Keratinocyte (primary cell): ENCODE measurements at regions not wholly inside any gene's neighbourhood (a gene's known extent, or its start where the extent isn't known, plus 50 kb on each side); places are given as distances from the start of the nearest gene placed in this dataset.

Experiments
- DNase-seq: peaks from one replicate; pipeline ENCODE4 v3.0.0-alpha.2; 2011; ENCODE audit warnings: low read depth, missing footprints, low spot score
- FAIRE-seq: peaks from 2 replicates; lab custom pipeline; 2011; peaks lifted over from hg19 to GRCh38; lab: Jason Lieb, UNC
- H2AFZ ChIP-seq: 2 replicates; pipeline ENCODE4 v1.6.0; 2012; ENCODE audit warnings: low read length, control low read depth, inconsistent platforms; ENCODE audit not compliant: control insufficient read depth
- H3K27ac ChIP-seq: 2 replicates; pipeline ENCODE4 v1.5.1; 2011; ENCODE audit warnings: low read length; ENCODE audit not compliant: control insufficient read depth, insufficient read depth
- H3K27me3 ChIP-seq: 3 replicates; pipeline ENCODE4 v1.6.0; 2011; ENCODE audit warnings: low read length; ENCODE audit not compliant: control insufficient read depth, insufficient read depth; ENCODE audit errors: extremely low read depth
- H3K36me3 ChIP-seq, 2 experiments: 2 replicates in 1 of 2; 3 replicates in 1 of 2; pipeline ENCODE4 v1.5.1; 2011; ENCODE audit warnings: low read length in 2 of 2, mild to moderate bottlenecking in 1 of 2; ENCODE audit not compliant: control insufficient read depth in 2 of 2, insufficient read depth in 2 of 2; ENCODE audit errors: extremely low read depth in 1 of 2
- H3K4me1 ChIP-seq: 3 replicates; pipeline ENCODE4 v1.5.1; 2011; ENCODE audit warnings: low read length; ENCODE audit not compliant: control insufficient read depth, insufficient read depth; ENCODE audit errors: extremely low read depth
- H3K4me2 ChIP-seq: 3 replicates; pipeline ENCODE4 v1.6.0; 2011; ENCODE audit warnings: low read depth, low read length; ENCODE audit not compliant: control insufficient read depth, insufficient read depth; ENCODE audit errors: extremely low read depth
- H3K4me3 ChIP-seq, 3 experiments: fragments of 200-600 bp in 1 of 3; sonication (generic) in 1 of 3; 2 replicates in 2 of 3; 3 replicates in 1 of 3; pipeline ENCODE4 v1.5.1; 2011 to 2016; ENCODE audit warnings: low read length in 3 of 3, mild to moderate bottlenecking in 3 of 3, control low read depth in 2 of 3, inconsistent platforms in 1 of 3, low read depth in 1 of 3, mixed read lengths in 1 of 3, mixed run types in 1 of 3, moderate library complexity in 1 of 3; ENCODE audit not compliant: control insufficient read depth in 2 of 3, insufficient read depth in 2 of 3; ENCODE audit errors: extremely low read depth in 1 of 3
- H3K79me2 ChIP-seq: 2 replicates; pipeline ENCODE4 v1.6.0; 2012; ENCODE audit warnings: low read length; ENCODE audit not compliant: control insufficient read depth, insufficient read depth
- H3K9ac ChIP-seq: 3 replicates; pipeline ENCODE4 v1.6.0; 2011; ENCODE audit warnings: low read length; ENCODE audit not compliant: control insufficient read depth, insufficient read depth; ENCODE audit errors: extremely low read depth
- H3K9me1 ChIP-seq: 3 replicates; pipeline ENCODE4 v1.6.0; 2011; ENCODE audit warnings: low read length; ENCODE audit not compliant: control insufficient read depth, insufficient read depth; ENCODE audit errors: extremely low read depth
- H3K9me3 ChIP-seq: 2 replicates; pipeline ENCODE4 v1.5.1; 2012; ENCODE audit warnings: low read depth, low read length; ENCODE audit not compliant: control insufficient read depth
- H4K20me1 ChIP-seq: 3 replicates; pipeline ENCODE4 v1.6.0; 2011; ENCODE audit warnings: low read length; ENCODE audit not compliant: control insufficient read depth, insufficient read depth; ENCODE audit errors: extremely low read depth
- EZH2 ChIP-seq: IDR thresholded peaks from one replicate; pipeline ENCODE4 v1.6.1; 2012; ENCODE audit warnings: inconsistent platforms, mild to moderate bottlenecking, low read length, moderate library complexity
- dilution Hi-C: fragments of 300-500 bp; cut with MboI; formaldehyde crosslinking; loops from one replicate; pipeline ENCODE4 v1.7.0; 2020; ENCODE audit warnings: low sequenced_read_pairs; ENCODE audit not compliant: extremely low pct_ligation_motif_present
- TF ChIP-seq, protein P1 (sequence below), 3 experiments: IDR thresholded peaks in 1 of 3; conservative IDR thresholded peaks in 1 of 3; optimal IDR thresholded peaks in 1 of 3; 2 replicates in 2 of 3; 3 replicates in 1 of 3; pipeline versions ENCODE3 to v1.5.1; 2011; ENCODE audit warnings: low read length in 3 of 3, mild to moderate bottlenecking in 3 of 3, moderate library complexity in 2 of 3, control low read depth in 1 of 3, inconsistent platforms in 1 of 3; ENCODE audit not compliant: insufficient read depth in 2 of 3; ENCODE audit errors: extremely low read depth in 1 of 3

GRCh38 chr6:78770765-78771164 lies 96.6 kb upstream of the IRAK1BP1 start:
- no peaks in the 10 kb centered on the region for H3K9me3 ChIP-seq
- H3K27me3 ChIP-seq: no peaks in the 10 kb centered on the region
- H4K20me1 ChIP-seq: no peaks in the 10 kb centered on the region
- no peak overlapping the region for H3K4me2 ChIP-seq
- no peaks in the 10 kb centered on the region for H3K9me1 ChIP-seq
- TF ChIP-seq EZH2: no peak
- TF ChIP-seq, protein P1, sequence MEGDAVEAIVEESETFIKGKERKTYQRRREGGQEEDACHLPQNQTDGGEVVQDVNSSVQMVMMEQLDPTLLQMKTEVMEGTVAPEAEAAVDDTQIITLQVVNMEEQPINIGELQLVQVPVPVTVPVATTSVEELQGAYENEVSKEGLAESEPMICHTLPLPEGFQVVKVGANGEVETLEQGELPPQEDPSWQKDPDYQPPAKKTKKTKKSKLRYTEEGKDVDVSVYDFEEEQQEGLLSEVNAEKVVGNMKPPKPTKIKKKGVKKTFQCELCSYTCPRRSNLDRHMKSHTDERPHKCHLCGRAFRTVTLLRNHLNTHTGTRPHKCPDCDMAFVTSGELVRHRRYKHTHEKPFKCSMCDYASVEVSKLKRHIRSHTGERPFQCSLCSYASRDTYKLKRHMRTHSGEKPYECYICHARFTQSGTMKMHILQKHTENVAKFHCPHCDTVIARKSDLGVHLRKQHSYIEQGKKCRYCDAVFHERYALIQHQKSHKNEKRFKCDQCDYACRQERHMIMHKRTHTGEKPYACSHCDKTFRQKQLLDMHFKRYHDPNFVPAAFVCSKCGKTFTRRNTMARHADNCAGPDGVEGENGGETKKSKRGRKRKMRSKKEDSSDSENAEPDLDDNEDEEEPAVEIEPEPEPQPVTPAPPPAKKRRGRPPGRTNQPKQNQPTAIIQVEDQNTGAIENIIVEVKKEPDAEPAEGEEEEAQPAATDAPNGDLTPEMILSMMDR (optimal IDR thresholded peaks at IDR 0.05 in 1 of 3, IDR thresholded peaks at IDR 0.05 in 1 of 3, conservative IDR thresholded peaks at IDR 0.05 in 1 of 3; ENCODE audit: extremely low read depth in 1 of 3, insufficient read depth in 2 of 3, low read length in 3 of 3): peak in 2 of 3 experiments; percentile 19 to 29
- H3K9ac ChIP-seq: no peak overlapping the region
- FAIRE-seq (no peak), DNase-seq (no peak)
- no peaks in the 10 kb centered on the region for H3K36me3 ChIP-seq
- no peak overlapping the region for H3K27ac ChIP-seq
- H2AFZ ChIP-seq: no peak overlapping the region
- no peak overlapping the region for H3K4me3 ChIP-seq
- no peaks in the 10 kb centered on the region for H3K79me2 ChIP-seq
- dilution Hi-C loops: no loop called here
- H3K4me1 ChIP-seq: no peaks in the 10 kb centered on the region

DNA sequence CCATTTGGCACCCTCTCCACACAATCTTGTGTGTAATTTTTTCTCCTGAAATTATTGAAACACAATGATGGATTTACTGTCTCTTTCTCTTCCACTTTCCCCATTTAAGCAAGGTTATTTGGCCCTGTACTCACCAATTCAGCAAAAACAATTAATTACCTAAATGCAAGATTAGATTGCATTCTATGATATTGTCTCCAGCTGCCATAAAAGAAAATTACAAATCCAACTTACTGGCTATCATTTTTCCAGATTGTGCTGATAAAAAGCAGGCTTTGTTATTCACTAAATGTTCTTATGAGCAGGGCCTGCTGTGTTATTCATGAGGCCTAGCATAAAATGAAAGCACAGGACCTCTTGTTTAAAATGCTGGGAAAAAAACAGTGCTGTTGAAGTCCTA lies 95.8 kb upstream of the IRAK1BP1 start:
- Histone ChIP-seq H3K27me3 (no peaks in the 10 kb centered on the region), H3K9ac (no peak overlapping the region), H3K4me3 (no peak overlapping the region), H3K9me3 (no peaks in the 10 kb centered on the region), H4K20me1 (no peaks in the 10 kb centered on the region), H3K27ac (no peak overlapping the region), H3K79me2 (no peaks in the 10 kb centered on the region), H3K9me1 (no peaks in the 10 kb centered on the region), H3K4me2 (no peak overlapping the region), H2AFZ (no peak overlapping the region), H3K4me1 (no peaks in the 10 kb centered on the region), H3K36me3 (no peaks in the 10 kb centered on the region)
- FAIRE-seq: no peak
- DNase-seq: no peak
- dilution Hi-C loops: no loop called here
- TF ChIP-seq, protein P1 (optimal IDR thresholded peaks at IDR 0.05 in 1 of 3, IDR thresholded peaks at IDR 0.05 in 1 of 3, conservative IDR thresholded peaks at IDR 0.05 in 1 of 3; ENCODE audit: extremely low read depth in 1 of 3, insufficient read depth in 2 of 3, low read length in 3 of 3): no peak
- TF ChIP-seq EZH2: no peak
